Sigmoid colon (tissue), 4 donors: ENCODE measurements at regions not wholly inside any gene's neighbourhood (a gene's known extent, or its start where the extent isn't known, plus 50 kb on each side); places are given as distances from the start of the nearest gene placed in this dataset.

ENCODE experiments used
- EP300 ChIP-seq, 4 donors: sonication (generic); formaldehyde crosslinking; IDR thresholded peaks; one replicate each; pipeline ENCODE4 v1.6.1; 2017; ENCODE audit warnings: antibody characterized with exemption in 4 of 4
- POLR2A ChIP-seq, 2 donors: fragments of 450-650 bp; IDR thresholded peaks; one replicate each; pipeline ENCODE4 v1.6.1; 2016; ENCODE audit warnings: antibody characterized with exemption in 2 of 2, mild to moderate bottlenecking in 2 of 2, moderate library complexity in 2 of 2
- POLR2AphosphoS5 ChIP-seq, 4 donors: sonication (generic); formaldehyde crosslinking; IDR thresholded peaks; one replicate each; pipeline ENCODE4 v1.6.1; 2017; ENCODE audit warnings: antibody characterized with exemption in 4 of 4
- TF ChIP-seq, protein P1 (sequence below), 4 experiments: fragments of 450-650 bp in 3 of 4; fragments of 200-600 bp in 1 of 4; IDR thresholded peaks; one replicate each; pipeline ENCODE4 v1.5.1; 2016 to 2019; ENCODE audit warnings: antibody characterized with exemption in 4 of 4, mild to moderate bottlenecking in 3 of 4, moderate library complexity in 2 of 4

- TF ChIP-seq, protein P1, sequence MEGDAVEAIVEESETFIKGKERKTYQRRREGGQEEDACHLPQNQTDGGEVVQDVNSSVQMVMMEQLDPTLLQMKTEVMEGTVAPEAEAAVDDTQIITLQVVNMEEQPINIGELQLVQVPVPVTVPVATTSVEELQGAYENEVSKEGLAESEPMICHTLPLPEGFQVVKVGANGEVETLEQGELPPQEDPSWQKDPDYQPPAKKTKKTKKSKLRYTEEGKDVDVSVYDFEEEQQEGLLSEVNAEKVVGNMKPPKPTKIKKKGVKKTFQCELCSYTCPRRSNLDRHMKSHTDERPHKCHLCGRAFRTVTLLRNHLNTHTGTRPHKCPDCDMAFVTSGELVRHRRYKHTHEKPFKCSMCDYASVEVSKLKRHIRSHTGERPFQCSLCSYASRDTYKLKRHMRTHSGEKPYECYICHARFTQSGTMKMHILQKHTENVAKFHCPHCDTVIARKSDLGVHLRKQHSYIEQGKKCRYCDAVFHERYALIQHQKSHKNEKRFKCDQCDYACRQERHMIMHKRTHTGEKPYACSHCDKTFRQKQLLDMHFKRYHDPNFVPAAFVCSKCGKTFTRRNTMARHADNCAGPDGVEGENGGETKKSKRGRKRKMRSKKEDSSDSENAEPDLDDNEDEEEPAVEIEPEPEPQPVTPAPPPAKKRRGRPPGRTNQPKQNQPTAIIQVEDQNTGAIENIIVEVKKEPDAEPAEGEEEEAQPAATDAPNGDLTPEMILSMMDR (IDR thresholded peaks at IDR 0.05), result no peak
- TF ChIP-seq POLR2A (IDR thresholded peaks at IDR 0.05), result no peak
- no peak for TF ChIP-seq POLR2AphosphoS5 (IDR thresholded peaks at IDR 0.05)
- no peak for TF ChIP-seq EP300 (IDR thresholded peaks at IDR 0.05)
Observed at GRCh38 chr2:187876554-187876953, 322.3 kb upstream of the TFPI start.
